Midbrain (tissue), 1 donor: ENCODE measurements at regions not wholly inside any gene's neighbourhood (a gene's known extent, or its start where the extent isn't known, plus 50 kb on each side); places are given as distances from the start of the nearest gene placed in this dataset.

Experiments
- DNase-seq: peaks from one replicate; lab custom pipeline; 2025; lab: John Stamatoyannopoulos, UW

DNA sequence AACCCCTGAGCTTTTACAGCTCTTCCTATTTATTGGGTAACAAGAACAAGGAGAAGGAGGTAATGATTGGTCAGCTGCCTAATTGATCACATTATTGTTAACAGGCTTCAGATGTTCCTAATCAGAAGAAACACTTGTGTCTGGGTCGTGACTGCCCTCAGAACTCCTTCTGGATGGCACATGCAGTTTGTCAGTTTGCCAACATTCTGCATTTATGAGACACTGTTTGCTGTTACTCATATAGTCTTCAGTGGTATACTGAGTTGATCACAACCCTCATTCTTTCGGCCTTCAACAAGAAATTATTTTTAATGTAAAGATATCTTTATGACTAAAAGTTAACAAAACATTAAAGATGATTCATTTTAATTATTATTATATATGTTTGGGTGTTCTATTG is 95.7 kb upstream of the DOCK10 start:
- DNase-seq = no peak

DNA sequence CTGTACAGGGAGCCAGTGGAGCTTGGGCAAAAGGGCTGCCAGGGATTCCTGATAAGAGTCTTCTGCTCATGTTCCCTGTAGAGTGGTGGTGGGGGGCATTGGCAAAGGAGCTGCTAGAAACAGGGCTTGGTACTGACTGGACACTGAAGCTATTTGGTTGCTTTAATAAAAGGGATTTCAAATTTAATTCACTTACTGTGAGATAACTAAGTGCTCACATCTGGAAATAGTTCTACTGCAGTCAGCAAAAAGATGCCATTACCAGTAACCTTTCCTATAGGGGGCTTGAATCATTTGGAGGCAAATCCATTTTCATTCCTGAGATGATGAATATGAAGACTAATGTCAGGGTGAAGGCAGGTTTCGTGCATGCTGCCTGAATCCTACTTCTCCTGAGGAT is 94.3 kb upstream of the DOCK10 start:
- no peak for DNase-seq

DNA sequence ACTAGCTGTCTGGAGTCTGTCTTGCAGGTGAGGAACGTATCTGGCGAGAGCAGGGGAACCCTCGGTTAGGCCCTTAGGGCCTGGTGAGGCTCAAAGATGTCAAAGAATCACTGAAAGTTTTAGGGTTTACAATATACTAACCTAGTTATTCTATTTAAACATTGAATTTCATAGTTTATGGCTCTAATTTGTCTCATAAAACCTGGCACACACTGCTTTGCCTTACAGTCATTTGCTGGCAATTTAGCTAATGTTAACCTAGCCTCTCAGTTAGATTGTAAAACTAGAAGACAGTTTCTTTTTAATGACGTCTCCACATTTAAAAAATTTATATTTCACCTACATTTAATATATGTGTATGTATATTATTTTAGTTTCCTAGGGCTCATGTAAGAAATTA is 89.6 kb upstream of the DOCK10 start:
- no peak for DNase-seq

DNA sequence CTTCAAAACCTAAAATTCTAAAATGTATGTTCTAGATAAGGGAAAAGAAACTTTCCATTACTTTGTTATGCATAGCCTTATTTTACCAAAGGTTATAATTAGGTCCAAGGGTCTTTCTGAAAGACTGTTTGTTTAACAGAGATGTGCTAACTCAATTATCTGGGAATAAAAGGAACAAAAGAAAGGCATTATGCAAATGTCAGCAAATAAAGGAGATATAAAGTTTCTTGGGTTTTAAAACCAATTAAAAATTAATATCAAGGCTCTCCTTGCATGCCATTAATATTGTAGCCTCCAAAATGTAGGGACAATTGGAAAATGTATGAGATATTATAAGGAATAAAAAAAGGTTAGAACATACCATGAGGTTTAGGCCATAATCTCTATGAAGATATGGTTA is 87.8 kb upstream of the DOCK10 start:
- DNase-seq = no peak

DNA sequence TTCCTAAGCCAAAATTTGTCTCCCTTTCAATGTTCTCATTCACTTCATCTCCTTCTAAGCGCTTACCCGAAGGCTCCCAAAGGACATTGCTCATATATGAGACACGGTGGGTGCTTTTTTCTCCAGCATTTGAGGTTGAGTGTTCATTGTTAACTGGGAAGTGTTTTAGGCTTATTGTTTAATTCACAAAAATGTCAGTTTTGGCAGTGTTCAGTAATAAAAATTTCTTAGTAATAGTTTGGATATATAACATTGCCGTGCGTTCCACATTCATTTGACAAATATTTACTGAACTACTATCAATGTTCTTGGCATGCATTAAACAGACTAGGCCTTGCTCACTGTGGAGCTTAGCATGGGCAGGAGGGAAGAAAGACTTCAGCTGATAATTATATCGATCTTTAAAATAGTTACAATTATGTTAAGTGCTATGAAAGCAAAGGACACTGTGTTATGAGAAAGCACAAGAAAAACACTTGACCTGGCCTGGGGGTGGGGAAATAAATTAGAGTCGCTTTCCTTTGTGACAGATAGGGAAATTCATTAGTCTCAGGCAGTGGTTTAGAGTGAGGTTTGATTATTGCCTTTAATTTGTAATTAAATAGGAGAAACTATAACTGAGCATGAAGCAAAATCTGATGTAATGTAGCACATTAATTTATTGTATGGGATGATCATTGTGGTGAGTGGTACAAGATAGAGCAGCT is 82.2 kb upstream of the DOCK10 start:
- DNase-seq = no peak

DNA sequence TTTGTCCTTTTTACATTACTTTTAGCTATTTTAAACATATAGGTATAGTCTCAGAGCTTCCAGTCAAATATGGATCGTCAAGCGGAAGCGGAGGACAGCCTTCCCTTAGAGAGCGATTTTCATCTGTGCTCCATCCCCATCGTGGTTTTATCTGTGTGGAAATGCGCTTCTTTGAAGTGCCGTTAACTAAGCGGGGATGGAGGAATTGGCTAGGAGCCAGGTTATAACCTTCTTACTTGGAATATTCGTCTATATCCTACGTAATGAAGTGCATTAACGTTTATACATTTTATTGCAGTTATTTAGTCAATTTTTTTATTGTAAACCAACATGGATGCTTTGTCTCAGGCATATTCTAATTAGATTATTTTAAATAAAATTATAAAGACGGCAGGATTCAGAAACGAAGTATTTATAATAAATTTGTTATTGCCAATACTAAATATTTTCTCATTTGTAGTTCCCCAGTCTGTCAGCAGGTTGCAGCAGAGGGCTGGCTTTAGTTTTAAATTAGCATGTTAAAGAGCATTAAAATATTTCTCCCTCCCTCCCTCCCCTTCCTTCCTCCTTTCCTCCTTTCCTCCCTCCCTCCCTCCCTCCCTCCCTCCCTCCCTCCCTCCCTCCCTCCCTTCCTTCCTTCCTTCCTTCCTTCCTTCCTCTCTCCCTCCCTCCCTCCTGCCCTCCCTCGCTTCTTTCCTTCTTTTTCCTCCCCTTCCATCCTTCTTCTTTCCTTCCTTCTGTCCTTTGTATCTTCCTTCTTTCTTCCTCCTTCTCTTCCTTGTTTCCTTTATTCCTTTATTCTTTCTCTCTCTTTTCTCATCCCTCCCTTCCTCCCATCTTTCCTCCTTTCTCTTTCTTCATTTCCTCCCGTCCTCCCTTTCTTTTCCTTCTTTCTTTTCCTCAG is 80.6 kb upstream of the DOCK10 start:
- peak; percentile 44 for DNase-seq

DNA sequence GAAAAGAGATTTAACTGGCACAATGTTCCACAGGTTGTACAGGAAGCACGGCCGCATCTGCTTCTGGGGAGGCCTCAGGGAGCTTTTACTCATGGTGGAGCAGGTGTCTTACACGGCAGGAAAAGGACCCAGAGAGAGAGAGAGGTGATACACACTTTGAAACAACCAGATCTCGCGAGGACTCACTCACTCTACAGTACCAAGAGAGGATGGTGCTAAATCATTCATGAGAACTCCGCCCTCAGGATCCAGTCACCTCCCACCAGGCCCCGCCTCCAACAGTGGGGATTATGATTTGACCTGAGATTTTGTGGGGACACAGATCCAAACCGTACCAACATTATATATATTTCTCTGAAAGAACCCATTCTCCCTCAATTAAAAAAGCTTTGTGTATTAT is 79.7 kb upstream of the DOCK10 start:
- DNase-seq = no peak

DNA sequence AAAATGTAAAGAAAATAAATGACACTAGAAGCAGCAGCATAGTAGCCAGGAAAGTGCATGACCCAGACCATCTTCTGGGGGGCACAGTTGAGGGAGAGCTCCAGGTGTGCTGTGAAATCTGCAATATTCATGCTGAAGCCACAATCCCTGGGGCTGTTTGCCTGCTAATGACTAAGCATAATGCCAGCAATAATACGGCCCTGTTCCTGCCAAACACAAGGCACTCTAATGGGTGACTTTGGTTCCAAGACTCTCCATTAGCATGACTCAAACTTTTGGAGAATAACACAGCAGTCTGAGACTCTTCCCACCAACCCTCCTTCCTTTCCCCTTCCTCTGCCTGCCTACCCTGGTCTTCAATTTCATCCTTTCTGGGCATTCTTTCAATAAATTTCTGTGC is 77.9 kb upstream of the DOCK10 start:
- DNase-seq = no peak

DNA sequence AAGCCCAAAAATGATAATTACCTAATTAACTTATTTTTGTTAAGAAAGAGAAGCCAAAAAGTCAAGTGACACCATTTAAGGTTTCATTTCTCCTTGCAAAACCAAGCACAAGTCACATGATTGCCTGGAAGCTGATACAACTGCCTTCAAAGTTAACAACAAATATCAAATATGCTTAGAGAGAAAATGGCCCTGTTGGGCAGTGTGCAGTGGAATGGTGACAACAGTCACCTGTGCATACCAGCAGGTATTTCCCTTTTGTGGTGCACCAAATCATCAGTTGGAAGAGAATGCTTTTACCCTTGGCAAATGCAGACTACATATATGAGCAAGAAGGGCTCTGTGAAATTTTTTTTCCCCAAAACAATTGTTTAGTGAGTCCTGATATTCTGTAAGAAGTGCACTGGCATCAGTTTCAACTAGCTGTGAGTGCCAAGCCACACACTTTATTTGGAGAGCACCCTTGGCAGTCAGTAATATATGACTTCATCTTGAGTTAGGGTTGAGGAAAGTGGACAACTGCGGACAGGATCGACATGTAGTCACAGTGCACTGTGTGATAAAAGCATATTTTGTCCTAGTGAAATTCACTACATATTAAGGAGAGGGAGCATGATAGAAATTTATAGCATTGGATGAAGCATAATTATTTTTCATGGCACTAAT is 74.9 kb upstream of the DOCK10 start:
- no peak for DNase-seq

DNA sequence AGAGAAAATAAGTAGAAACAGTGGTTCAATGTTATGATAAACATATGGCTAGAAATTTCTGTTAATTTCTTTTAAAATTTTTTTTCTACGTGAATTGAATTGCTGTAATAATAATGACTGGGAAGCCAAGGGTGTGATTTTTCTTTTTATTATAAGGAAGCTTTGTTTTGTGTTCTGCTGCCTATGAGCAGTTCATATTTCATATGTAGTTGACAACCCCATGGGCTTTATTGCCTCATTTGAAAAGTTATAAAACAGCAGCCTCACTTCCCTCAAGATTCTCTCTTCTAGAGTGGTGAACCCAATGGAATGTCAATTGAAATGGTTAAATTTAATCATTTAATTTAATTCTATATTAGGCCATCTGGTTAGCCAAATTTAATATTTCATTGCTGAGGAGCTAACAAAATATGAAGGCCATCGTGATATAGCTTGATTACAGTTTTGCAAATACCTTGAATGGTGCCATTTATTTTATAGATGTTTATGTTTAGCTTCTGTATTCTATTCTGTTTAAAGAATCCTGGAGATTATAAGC is 72.6 kb upstream of the DOCK10 start:
- no peak for DNase-seq

DNA sequence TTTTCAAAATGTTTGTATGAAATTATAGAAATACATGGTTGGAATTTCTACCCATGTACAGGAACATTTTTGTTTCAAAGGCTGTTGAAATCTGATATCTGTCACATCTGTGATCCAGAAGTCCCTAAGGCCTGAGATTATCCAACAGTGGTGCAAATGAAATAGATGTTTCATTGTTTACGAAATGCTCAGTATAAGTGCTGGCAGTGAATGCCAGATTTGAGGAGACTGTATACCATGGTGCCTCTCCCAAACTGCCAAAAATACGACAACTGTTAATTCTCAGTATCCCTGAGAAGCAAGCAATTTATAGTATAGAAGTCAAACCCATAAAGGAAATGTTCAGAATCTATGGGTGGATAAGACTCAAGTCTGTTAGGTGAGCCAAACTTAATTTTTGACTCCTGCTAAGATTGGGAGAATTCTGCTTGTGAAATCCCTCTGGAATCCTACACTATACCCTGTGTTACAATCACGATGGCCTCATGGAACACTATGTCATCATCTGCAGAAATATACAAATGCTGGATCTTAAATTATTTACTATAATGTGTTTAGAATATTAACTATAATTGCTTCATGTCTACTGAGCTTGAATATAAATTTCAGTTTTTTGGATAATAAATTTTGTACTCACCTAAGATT is 71.2 kb upstream of the DOCK10 start:
- DNase-seq = peak; percentile 38

DNA sequence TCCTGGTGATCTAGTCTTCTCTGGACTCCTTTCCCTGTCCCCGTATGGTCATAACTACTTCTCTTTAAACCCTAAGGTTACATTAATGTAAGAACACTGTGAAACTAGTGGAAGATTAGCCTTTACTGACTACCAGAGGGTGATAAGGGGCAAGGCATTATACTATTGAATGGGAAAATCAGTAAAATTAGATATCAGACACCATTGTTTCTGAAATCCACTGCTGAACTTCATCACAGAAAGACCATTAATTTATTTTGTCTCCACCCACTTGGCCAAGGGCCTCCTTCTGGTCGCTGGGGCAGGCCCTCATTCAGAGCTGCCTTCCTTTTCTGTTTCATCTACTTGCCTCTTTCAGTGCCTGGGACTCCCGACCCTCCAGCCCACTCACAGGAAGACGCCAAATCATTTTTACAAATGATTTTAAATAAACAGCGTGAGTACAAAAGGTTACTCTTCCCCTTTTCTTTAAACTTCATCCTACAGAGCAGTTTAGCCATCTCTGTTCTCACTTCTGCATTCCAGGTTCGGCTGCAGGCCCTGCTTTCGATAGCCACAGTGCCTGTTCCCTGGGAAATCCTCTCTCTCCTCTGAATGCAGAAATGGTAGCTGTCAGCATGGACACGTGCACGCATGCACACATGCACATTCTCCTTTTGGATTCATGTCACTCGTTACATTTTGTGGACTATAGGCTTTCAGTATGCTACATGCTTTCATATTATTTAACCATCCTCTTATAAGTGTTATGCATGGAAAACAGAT is 70.3 kb upstream of the DOCK10 start:
- peak; percentile 35 for DNase-seq

DNA sequence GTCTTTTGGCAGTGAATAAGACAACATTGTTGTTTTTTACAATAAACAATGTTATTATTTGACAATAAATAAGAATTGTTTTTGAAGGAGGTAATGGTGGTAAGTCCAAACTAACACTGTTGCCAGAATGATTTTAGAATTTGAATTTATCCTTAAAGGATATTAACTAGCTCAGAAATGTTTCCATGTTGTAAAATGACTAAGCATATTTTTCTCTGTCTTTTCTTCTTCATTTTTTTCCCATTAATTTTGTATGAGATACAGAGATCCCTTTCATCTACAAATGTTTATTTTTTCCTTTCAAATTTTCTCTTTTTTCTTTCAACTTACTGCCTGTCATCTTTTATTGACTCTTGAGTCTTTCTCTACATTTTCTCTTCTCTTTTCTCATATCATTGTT is 66.5 kb upstream of the DOCK10 start:
- no peak for DNase-seq

DNA sequence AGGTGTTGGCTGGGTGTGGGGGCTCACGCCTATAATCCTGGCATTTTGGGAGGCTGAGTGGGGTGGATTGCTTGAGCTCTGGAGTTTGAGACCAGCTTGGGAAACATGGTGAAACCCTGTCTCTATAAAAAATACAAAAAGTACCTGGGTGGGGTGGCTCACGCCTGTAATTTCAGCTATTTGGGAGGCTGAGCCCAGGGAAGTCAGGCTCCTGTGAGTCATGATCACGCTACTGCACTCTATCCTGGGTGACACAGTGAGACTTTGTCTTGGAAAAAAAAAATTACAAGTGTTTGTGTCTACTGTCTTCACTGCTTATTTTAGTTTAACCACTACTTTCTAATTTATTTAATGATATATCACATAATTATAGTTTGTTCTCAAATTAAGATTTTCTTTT is 62.7 kb upstream of the DOCK10 start:
- DNase-seq = no peak

DNA sequence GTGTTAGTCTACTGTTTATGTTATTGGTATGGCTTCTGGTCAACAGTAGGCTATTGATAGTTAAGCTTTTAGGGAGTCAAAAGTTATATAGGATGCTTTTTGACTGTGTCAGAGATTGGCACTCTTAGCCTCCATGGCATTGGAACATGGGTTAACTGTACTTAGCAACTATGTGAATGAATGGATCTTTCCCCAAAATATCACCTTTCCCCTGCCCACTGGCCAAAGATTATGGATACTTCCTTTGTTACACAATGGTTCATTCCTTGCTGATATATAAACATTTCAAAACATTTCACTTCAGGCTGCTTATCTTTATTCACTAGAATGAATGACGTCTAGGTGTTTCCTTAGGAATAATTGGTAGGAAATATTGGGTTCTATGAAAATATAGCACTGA is 62.1 kb upstream of the DOCK10 start:
- no peak for DNase-seq

DNA sequence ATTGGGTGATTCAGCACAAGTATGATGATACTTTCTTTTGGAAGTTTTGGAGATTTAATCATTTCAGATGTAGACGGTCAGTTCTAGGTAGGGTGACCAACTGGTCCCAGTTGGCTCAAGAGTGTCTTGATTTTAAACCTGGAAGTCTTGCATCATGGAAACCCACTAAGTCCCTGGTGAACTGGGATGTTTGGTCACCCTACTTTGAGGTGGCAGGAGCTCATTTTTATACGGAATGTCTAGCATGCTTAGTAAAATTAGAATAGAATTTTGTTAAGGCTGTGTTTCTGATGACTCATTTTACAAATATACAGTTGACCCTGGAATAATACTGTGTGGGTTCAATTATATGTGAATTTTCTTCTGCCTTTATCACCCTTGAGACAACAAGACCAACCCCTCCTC is 61.5 kb upstream of the DOCK10 start:
- DNase-seq = no peak

DNA sequence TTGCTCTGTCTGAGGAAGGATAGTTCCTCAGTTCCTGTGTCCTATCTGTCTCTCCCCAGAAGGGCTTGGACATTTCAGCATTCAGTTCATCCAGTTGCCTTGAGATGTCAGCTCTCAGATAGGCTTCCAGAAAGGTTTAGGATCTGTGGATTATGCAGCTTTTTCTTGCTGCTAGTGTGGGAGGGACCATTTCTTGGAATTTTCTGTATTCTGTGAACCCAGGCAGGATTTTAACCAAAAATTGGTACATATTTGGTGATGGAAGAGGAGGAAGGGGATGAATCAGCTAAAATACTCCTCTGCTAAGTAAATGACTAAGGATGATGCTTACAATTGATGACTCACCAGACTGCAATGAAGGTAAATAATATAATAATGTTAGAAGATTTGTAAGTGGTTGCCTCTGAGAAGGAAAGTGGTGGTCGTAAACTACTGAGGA is 58.6 kb upstream of the DOCK10 start:
- DNase-seq = no peak

DNA sequence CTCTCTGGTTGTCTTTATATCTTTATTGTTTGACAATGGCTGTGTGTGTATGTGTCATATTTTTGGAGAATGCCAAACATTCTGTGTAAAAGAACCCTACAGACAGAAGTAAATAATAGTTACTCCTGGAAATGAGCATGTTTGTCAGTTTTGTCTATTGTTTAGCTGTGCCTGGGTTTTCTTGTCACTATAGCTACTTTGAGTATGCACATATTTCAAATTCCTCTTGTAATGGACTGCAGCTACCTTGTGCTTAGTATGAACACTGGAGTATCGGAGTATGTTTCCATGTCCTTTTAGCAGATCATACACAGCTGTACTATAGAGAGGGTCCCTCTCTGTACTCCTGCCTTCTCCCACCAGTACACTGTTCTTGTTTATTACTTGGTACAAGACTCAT is 58.0 kb upstream of the DOCK10 start:
- no peak for DNase-seq

DNA sequence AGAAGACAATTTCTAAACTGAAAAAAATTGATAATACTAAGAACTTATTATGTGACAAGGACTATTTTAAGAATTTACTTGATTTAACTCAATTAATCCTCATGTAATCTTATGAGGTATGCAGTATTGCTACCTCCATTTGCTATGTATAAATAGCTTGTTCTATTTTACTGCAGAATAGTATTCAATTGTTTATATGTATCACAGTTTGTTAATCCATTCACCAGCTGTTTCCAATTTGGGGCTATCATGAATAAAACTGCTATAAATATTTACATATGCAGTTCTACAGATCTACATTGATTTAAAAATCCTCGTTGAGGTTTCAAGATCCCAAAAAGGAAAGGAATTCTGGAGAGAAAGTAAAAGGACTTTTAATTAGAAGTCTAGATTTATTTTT is 54.8 kb upstream of the DOCK10 start:
- DNase-seq = no peak
